Testis (tissue), 2 donors: ENCODE measurements at regions not wholly inside any gene's neighbourhood (a gene's known extent, or its start where the extent isn't known, plus 50 kb on each side); places are given as distances from the start of the nearest gene placed in this dataset.

Experiments used
- POLR2A ChIP-seq: fragments of 450-650 bp; IDR thresholded peaks from one replicate; pipeline ENCODE4 v1.6.1; 2017; ENCODE audit warnings: antibody characterized with exemption, mild to moderate bottlenecking, moderate library complexity
- TF ChIP-seq, protein P1 (sequence below), 3 experiments: fragments of 450-650 bp in 2 of 3; fragments of 200-600 bp in 1 of 3; sonication (generic) in 1 of 3; IDR thresholded peaks; one replicate each; pipeline ENCODE4 v1.5.1; 2016 to 2019; ENCODE audit warnings: antibody characterized with exemption in 3 of 3, mild to moderate bottlenecking in 2 of 3, moderate library complexity in 1 of 3

DNA sequence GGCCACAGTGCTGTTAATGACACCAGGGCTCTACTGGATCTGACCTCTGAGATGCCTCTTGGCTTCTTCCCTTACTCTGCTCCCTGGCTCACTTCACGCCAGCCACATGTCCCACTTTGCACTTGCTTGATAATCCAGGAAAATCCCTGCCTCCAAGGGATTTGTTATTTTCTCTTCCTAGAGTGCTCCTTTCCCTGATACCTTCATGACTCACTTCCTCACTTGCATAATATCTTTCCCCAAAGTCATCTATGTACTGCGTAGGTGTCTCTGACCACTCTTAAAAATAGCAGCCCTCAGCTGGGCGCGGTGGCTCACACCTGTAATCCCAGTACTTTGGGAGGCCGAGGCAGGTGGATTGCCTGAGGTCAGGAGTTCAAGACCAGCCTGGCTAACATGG lies 572.3 kb downstream of the PLCL1 start:
- TF ChIP-seq, protein P1, sequence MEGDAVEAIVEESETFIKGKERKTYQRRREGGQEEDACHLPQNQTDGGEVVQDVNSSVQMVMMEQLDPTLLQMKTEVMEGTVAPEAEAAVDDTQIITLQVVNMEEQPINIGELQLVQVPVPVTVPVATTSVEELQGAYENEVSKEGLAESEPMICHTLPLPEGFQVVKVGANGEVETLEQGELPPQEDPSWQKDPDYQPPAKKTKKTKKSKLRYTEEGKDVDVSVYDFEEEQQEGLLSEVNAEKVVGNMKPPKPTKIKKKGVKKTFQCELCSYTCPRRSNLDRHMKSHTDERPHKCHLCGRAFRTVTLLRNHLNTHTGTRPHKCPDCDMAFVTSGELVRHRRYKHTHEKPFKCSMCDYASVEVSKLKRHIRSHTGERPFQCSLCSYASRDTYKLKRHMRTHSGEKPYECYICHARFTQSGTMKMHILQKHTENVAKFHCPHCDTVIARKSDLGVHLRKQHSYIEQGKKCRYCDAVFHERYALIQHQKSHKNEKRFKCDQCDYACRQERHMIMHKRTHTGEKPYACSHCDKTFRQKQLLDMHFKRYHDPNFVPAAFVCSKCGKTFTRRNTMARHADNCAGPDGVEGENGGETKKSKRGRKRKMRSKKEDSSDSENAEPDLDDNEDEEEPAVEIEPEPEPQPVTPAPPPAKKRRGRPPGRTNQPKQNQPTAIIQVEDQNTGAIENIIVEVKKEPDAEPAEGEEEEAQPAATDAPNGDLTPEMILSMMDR (IDR thresholded peaks at IDR 0.05), result no peak
- TF ChIP-seq POLR2A, result no peak
